GM19023 (cell line): ENCODE measurements at regions not wholly inside any gene's neighbourhood (a gene's known extent, or its start where the extent isn't known, plus 50 kb on each side); places are given as distances from the start of the nearest gene placed in this dataset.

ENCODE experiments used
- ATAC-seq: cut with Tn5 transposase; IDR thresholded peaks from one replicate; pipeline ENCODE4 v1.9.1; 2021; ENCODE audit warnings: mild to moderate bottlenecking, moderate library complexity; ENCODE audit not compliant: unreplicated experiment

DNA sequence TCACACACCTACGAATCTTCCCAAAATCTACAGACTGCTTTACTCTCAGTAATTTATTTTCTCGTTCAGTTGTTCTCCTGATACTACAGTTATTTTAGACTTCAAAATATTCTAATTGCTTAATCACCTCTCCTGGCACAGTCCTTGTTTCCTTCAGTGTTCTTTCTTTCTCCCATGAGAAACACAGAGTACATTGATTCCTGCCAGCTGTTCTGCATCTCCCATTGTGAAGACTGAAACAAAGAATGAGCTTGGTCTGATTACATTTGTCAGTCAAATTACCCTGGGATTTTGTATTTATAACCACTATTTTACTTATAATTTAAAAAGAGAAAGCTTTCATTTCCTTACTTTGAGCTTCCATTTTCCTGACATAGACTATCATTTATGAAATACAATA is 63.9 kb upstream of the TANK start:
- ATAC-seq, result no peak

- no peak for ATAC-seq
Measured at GRCh38 chr2:161097157-161097556, 63.1 kb upstream of the TANK start.

DNA sequence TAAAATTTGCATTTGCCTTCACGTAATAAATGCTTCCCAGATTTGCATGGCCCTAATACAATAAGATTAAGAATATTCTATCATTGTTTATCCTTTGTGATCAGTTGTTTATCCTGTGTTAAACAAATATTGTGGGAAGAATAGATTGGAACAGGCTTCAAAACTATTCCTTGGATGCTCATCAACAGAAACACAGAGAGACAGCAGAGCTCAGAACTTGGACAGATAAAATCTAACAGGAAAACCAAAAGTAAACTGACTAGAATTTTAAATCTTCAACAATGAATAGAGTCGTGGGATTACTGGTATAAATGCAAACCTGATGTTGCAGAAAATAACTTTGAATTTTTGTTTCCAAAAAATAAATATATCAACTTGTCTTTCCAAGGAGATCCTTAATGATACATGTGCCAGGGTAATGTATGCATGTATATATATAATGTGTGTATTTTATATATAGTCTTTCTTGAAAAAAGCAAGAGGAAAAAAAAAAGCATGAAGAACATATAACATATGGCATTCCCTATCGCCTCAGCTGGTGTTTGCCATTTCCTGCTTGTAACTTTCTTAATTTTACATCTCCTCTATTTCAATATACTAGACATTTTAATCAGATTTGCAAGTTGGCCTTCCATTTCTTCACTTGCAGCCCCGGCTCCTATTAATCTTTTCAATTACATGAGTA is 59.9 kb upstream of the TANK start:
- no peak for ATAC-seq

- ATAC-seq, result no peak
Measured at GRCh38 chr2:161101406-161101805, 58.8 kb upstream of the TANK start.

- ATAC-seq, result no peak
Measured at GRCh38 chr2:161102770-161103450, 57.3 kb upstream of the TANK start.

DNA sequence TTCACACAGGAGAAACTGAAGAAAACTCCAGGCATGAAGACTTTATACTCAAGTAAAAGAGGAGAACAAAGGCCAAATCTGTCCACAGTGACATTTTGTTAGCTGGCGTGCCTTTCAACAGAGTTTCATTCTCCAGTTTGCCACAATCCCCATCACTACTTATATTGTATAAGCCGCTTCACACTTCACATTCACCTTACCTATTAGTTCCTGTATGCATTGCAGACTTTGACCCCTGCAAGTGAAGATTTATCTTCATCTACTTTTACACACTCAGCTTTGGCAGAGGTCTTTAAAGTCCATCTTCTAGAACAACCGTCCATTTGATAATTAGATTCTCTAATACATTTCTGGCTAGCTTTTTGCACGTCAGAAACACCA is 56.8 kb upstream of the TANK start:
- no peak for ATAC-seq

DNA sequence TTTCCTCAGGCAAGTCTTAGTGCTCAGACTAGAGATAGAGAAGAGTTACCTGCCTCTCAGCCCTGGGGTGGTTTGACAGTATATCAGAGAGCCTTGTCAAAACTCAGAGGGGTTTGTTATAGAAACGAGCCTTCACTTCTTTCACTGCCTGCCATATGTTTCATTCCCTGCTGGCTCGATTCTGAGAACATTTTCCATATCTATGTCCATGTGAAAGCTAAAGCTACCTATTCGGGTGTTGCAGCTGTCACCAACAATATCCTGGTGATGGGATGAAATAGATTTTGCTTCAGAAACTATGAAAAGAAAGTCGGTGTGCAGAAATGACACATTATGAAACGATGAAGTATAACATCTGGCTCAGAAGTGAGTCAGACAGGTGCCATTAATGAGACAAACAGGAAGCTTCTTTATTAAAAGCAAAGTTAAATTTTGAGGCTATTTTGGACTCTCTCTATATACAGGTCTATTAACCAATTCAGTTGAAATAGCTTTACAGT is 56.1 kb upstream of the TANK start:
- peak; percentile 87 for ATAC-seq

- ATAC-seq, result no peak
Measured at GRCh38 chr2:161107265-161107664, 53.0 kb upstream of the TANK start.
